Rectal smooth muscle tissue (tissue), 1 donor: ENCODE measurements at regions not wholly inside any gene's neighbourhood (a gene's known extent, or its start where the extent isn't known, plus 50 kb on each side); places are given as distances from the start of the nearest gene placed in this dataset.

ENCODE experiments used
- H3K27ac ChIP-seq: one replicate; pipeline ENCODE4 v1.7.0; 2013; ENCODE audit warnings: low read depth, low read length, inconsistent platforms
- H3K27me3 ChIP-seq: one replicate; pipeline ENCODE4 v1.7.0; 2013; ENCODE audit warnings: low read length; ENCODE audit not compliant: control insufficient read depth, insufficient read depth
- H3K36me3 ChIP-seq: one replicate; pipeline ENCODE4 v1.7.0; 2013; ENCODE audit warnings: low read length; ENCODE audit not compliant: control insufficient read depth, insufficient read depth
- H3K4me1 ChIP-seq: one replicate; pipeline ENCODE4 v1.7.0; 2013; ENCODE audit warnings: low read length; ENCODE audit not compliant: control insufficient read depth, insufficient read depth
- H3K4me3 ChIP-seq: one replicate; pipeline ENCODE4 v1.7.0; 2013; ENCODE audit warnings: low read length
- H3K9ac ChIP-seq: one replicate; pipeline ENCODE4 v1.7.0; 2013; ENCODE audit warnings: low read length

DNA sequence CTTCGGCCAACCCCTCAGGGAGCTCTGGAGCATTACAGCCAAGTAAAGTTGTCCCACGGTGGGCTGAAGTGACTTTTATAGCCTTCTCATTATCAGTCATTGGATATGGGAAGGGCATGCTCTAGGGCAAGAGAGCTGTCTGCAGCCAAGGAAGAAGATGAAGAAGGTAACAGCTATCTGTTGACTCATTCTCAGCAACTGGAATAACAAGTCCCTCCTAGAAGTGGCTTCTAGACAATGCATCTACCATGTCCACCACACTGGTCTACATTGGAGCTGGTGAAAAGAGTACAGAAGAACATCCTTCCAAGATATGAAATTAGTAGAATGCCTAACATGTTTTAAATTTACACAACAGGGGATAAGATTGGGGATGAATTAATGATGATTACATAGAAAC lies 524.2 kb downstream of the ACTL7B start:
- Histone ChIP-seq H3K4me1 (no peaks in the 10 kb centered on the region), H3K27ac (no peak overlapping the region), H3K36me3 (no peaks in the 10 kb centered on the region), H3K9ac (no peak overlapping the region), H3K4me3 (no peak overlapping the region), H3K27me3 (no peaks in the 10 kb centered on the region)

DNA sequence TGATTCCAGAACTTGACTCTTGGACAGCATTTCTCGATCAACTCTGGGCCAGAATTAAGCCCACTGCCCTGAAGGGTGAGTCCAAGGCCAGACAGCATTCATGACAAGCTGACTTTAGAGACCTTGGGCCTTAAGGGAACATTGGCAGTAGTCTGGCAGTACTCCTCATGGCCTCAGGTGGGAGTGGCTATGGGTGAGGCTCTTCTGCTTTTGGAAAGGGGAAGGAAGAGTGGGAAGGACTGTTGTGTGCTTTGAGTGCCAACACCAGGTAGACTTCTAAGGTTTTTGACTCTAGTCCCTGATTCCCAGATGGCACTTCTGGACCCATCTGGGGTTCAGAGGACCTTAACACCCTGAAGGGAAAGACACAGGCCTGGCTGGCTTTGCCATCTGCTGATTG lies 530.4 kb downstream of the ACTL7B start:
- Histone ChIP-seq H3K27me3 (no peaks in the 10 kb centered on the region), H3K4me3 (no peak overlapping the region), H3K4me1 (no peaks in the 10 kb centered on the region), H3K9ac (no peak overlapping the region), H3K36me3 (no peaks in the 10 kb centered on the region), H3K27ac (no peak overlapping the region)

DNA sequence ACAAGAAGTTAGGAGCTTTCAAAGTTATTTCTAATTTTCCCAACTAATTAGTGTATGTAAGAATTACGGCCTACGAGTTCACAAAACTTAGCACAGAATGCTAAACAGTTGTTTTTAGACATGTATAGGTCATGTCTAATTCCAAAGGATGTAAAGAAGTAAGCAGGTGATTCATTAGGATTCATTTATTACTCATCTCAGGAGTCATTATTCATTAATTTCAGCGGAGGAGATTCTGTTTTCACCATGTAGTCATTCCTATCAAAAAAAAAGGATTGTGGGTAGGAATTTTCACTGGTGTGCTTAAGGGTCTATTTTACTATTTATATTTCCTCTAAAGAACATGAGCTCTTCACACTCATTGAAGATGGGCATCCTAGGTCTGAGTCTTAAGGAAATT lies 532.2 kb downstream of the ACTL7B start:
- no peak overlapping the region for H3K9ac ChIP-seq
- no peak overlapping the region for H3K27ac ChIP-seq
- H3K4me1 ChIP-seq = no peaks in the 10 kb centered on the region
- H3K4me3 ChIP-seq = no peak overlapping the region
- H3K36me3 ChIP-seq = no peaks in the 10 kb centered on the region
- H3K27me3 ChIP-seq = no peaks in the 10 kb centered on the region

DNA sequence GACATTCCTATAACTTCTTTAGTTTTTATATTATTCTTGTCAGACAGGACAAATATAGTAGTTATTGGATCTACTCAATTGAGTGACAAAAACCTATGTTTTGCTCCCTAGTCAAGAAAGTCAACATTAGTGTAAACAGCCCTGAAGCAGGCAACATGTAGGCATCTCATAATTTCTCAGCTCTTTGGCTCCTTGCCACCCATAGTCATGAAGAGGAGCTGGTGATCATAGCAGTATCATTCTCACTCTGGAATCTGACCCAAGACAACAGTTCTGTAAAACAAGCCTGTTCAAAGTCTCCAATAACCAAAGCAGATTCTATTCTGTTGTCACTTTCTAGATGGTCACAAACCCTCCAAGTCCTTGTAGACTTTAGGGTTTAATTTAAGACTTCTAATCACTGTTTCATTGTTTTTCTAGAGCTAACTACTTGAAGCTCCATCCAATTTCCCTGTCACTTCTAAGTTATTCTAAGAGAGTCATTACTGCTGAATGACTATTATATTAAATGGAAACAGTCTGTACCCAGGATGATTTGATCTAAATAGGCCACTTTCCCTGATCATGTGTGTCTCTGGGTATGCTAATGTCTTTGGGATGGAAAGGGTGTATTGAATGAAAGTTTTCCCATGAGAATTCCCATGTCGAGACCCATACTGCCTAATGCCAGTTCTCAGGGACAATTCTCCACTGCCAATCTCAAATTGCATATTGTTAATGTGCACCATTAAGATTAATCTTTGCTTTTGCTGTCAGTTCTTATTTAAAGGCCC lies 533.3 kb downstream of the ACTL7B start:
- H3K9ac ChIP-seq = no peak overlapping the region
- H3K27ac ChIP-seq = no peak overlapping the region

DNA sequence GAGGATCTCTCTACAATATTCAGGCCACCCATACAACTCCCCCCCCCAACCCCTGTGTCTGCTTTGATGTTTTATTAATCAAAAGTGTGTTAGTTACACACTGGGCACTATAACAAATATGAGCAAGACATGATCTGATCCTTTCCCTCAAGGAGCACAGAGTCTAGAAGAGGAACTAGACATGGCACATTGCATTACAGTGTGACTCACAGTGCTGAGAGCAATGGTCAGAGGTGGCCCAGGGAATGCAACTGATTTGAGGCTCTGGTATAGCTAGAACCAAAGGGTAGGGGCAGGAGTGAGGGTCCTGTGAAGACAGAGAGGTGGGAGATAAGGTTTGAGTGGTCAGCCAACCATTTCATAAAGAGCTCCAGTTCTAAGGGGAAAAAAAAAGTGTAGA lies 539.2 kb downstream of the ACTL7B start:
- no peaks in the 10 kb centered on the region for H3K27me3 ChIP-seq
- no peaks in the 10 kb centered on the region for H3K4me1 ChIP-seq
- no peaks in the 10 kb centered on the region for H3K36me3 ChIP-seq
- no peak overlapping the region for H3K9ac ChIP-seq
- H3K27ac ChIP-seq = no peak overlapping the region
- H3K4me3 ChIP-seq = no peak overlapping the region

More for the DNA sequence above, 533.3 kb downstream of the ACTL7B start:
- Histone ChIP-seq H3K4me3 (no peak overlapping the region), H3K4me1 (no peaks in the 10 kb centered on the region), H3K27me3 (no peaks in the 10 kb centered on the region), H3K36me3 (no peaks in the 10 kb centered on the region)

DNA sequence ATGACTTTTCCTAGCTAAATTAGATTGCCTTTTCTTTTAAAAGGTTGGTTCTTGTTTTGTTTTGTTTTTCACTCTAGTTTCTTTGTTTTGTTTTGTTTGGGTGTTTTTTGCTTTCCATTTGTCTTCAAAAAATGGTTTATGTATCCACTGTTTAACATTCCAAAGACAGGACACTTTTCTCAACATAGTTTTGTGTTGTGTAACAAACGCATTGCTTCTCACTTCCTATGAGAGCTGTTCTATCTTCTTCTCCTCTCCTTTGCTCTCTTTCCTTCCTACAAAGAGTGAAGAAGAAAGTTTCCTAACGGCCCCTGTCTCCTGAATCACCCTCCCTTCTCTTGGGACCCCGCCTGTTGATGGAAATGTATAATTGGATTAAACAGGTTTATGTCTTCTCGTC lies 539.7 kb downstream of the ACTL7B start:
- H3K27ac ChIP-seq = no peak overlapping the region
- no peak overlapping the region for H3K4me3 ChIP-seq
- no peaks in the 10 kb centered on the region for H3K4me1 ChIP-seq
- H3K36me3 ChIP-seq = no peaks in the 10 kb centered on the region
- H3K27me3 ChIP-seq = no peaks in the 10 kb centered on the region
- H3K9ac ChIP-seq = no peak overlapping the region

DNA sequence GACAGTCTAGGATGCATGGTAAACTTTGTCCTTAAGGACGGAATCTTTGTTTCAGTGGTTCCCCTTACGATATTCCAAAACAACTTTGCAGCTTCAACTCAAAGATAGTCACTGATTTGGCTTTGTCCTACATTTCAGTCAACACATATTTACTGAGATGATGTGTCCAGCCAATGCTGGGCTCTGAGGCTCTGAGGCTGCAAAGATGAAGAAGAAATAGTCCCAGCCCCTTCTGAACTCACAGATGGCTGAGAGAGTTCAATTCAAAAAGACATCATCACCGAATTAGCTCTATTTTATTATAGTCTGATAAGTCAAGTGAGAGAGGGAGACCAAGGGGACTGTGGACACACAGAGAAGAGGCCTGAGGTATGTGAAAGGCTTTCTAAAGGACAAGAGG lies 544.0 kb downstream of the ACTL7B start:
- no peaks in the 10 kb centered on the region for H3K36me3 ChIP-seq
- H3K27me3 ChIP-seq = no peaks in the 10 kb centered on the region
- no peak overlapping the region for H3K9ac ChIP-seq
- no peak overlapping the region for H3K27ac ChIP-seq
- no peak overlapping the region for H3K4me3 ChIP-seq
- H3K4me1 ChIP-seq = no peaks in the 10 kb centered on the region

DNA sequence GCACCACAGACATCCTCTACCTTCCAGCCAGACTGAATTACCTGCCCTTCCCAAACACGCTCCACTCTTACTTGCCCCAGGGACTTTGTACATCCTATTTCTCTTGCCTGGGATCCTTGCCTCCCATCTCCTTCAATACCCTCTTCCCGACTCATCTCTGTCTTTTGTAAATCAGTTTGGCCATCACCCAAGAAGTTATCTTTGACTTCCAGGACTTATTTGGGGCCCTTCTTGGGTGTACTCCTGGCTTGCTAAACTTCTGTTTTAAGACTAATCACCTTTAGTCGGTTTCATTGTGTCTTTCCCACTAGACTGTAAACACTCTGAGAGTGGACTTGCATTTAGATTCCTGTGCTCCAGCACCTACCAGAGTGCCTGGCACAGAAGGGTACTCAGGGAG lies 545.6 kb downstream of the ACTL7B start:
- H3K4me1 ChIP-seq = no peaks in the 10 kb centered on the region
- no peak overlapping the region for H3K27ac ChIP-seq
- no peak overlapping the region for H3K4me3 ChIP-seq
- H3K27me3 ChIP-seq = no peaks in the 10 kb centered on the region
- H3K36me3 ChIP-seq = no peaks in the 10 kb centered on the region
- no peak overlapping the region for H3K9ac ChIP-seq

DNA sequence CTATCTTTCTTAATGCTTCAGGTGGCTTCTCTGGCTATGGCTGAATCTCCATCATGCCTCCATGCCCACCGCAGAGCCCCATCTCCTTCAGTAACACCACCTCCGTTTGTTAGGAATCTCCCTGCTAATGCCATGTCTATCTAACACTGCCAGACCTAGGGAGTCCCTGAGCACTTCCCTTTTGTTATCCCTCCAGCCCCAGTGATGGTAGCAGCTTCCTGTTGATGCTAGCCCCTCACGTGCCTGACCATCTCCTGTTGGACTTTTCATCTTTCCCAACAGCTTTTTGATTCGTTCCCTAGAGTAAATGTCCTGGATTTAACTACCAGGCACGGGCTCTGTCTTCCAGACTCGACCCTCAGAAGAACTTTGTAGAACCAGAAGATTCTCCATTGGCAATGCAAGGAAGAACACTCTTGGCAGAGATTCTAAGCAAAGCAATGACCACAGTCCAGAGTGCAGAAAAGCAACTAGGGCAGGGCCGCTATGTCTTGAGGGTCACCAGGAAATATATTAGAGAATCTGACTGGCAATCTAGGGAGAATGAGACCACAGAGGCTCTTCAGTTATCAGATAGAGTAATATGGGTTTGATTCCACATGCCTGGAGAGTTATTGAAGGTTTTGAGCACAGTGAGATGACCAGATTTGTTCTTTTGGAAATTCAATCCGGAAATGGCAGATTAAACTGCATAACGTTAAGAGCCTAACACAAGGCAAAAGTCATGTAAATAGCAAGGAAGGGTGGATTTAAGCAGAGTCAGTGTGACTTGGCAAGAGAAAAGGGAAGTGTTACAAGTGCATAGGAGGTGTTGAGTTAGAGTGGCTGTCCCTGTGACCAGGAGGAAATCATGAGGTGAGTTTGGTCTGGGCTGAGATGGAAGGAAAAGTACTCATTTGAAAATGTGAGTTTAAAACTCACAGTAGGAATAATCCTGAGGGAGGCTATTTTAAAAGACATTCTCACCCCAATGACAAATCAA lies 555.2 kb downstream of the ACTL7B start:
- no peaks in the 10 kb centered on the region for H3K4me1 ChIP-seq
- H3K4me3 ChIP-seq = no peak overlapping the region
- H3K27ac ChIP-seq = no peak overlapping the region
- no peak overlapping the region for H3K9ac ChIP-seq
- H3K36me3 ChIP-seq = no peaks in the 10 kb centered on the region
- no peaks in the 10 kb centered on the region for H3K27me3 ChIP-seq

DNA sequence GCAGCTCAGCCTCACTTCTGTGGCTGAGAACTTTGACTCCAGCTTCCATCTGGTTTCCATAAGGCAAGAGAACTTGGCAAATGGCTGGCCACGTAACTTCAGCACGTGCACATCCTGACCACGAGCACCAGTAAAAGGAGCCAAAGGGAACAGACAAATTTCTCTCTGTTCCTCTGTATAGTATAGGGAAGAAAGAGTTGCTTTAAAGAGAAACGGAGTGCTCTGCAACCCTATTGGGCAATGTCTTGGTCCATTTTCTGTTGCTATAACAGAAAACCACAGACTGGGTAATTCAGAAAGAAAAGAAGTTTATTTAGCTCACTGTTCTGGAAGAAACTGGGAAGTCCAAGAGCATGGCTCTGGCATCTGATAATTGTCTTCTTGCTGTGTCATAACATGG lies 558.7 kb downstream of the ACTL7B start:
- H3K27me3 ChIP-seq = no peaks in the 10 kb centered on the region
- H3K4me3 ChIP-seq = no peak overlapping the region
- no peaks in the 10 kb centered on the region for H3K4me1 ChIP-seq
- no peak overlapping the region for H3K9ac ChIP-seq
- no peak overlapping the region for H3K27ac ChIP-seq
- no peaks in the 10 kb centered on the region for H3K36me3 ChIP-seq

DNA sequence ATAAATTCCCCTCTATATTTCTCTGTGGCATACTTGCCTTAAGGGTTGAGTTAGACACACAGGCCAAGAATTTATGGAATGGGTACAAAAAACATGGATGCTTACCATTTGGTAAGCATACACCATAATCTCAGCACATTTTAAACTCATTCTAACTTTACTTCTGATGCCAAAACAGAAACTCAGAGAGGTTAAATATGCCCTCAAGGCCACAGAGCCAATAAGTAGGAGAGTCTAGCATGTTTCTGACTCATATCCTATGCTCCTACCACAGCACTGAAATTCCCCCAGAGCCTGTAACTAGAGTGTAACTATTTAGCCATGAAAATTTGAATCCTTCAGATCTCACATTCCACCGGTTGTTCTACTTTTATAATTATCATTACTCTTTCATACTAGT lies 559.7 kb downstream of the ACTL7B start:
- Histone ChIP-seq H3K36me3 (no peaks in the 10 kb centered on the region), H3K4me1 (no peaks in the 10 kb centered on the region), H3K27ac (no peak overlapping the region), H3K4me3 (no peak overlapping the region), H3K27me3 (no peaks in the 10 kb centered on the region), H3K9ac (no peak overlapping the region)

DNA sequence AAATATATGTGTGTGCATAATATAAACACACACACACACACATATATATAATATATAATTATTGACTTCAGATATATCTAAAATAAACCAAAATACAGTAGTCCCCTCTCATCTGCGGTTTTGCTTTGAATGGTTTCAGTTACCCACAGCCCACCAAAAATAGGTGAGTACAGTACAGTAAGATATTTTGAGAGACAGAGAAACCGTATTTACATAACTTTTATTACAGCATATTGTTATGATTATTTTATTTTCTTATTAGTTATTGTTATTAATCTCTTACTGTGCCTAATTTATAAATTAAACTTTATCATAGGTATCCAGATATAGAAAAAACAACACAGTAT lies 564.2 kb downstream of the ACTL7B start:
- no peaks in the 10 kb centered on the region for H3K36me3 ChIP-seq
- no peak overlapping the region for H3K27ac ChIP-seq
- H3K4me3 ChIP-seq = no peak overlapping the region
- H3K9ac ChIP-seq = no peak overlapping the region
- no peaks in the 10 kb centered on the region for H3K27me3 ChIP-seq
- no peaks in the 10 kb centered on the region for H3K4me1 ChIP-seq
